Panc1 (cell line): ENCODE measurements at regions not wholly inside any gene's neighbourhood (a gene's known extent, or its start where the extent isn't known, plus 50 kb on each side); places are given as distances from the start of the nearest gene placed in this dataset.

ENCODE experiments used
- ATAC-seq: fragments of 200-7000 bp; cut with Tn5 transposase; 2 replicates; pipeline ENCODE4 v1.9.1; 2020; ENCODE audit warnings: mild to moderate bottlenecking, moderate library complexity
- BruUV-seq: library from RNA; stranded (reverse); fragments of 400-500 nt; replicated peaks from 2 replicates; lab custom pipeline; 2021; lab: Mats Ljungman, UMichigan
- CTCF ChIA-PET: fragments of 300-600 bp; sonication (Branson Sonifier 250); formaldehyde crosslinking; loops from one replicate; lab custom pipeline; 2022; ENCODE audit warnings: antibody characterized with exemption; lab: Charles Lee
- POLR2A ChIA-PET: fragments of 300-600 bp; sonication (Branson Sonifier 250); formaldehyde crosslinking; loops from one replicate; lab custom pipeline; 2022; ENCODE audit warnings: antibody characterized with exemption; lab: Charles Lee
- DNase-seq: peaks from one replicate; pipeline ENCODE4 v3.0.0-alpha.2; 2010; ENCODE audit warnings: low read depth, low spot score
- H3K27ac ChIP-seq: 2 replicates; pipeline ENCODE4 v1.5.1; 2011; ENCODE audit warnings: mild to moderate bottlenecking, low read length, inconsistent platforms
- H3K27me3 ChIP-seq: fragments of 200-500 bp; sonication (Bioruptor generic); 2 replicates; pipeline ENCODE4 v1.6.0; 2014; ENCODE audit warnings: low read length, inconsistent platforms; ENCODE audit not compliant: control insufficient read depth, insufficient read depth
- H3K36me3 ChIP-seq: fragments of 200-500 bp; sonication (Bioruptor generic); 2 replicates; pipeline ENCODE4 v1.5.1; 2014; ENCODE audit warnings: inconsistent platforms, mild to moderate bottlenecking, low read length, moderate library complexity; ENCODE audit not compliant: control insufficient read depth, insufficient read depth
- H3K4me1 ChIP-seq: 2 replicates; pipeline ENCODE4 v1.5.1; 2011; ENCODE audit warnings: inconsistent platforms, mild to moderate bottlenecking, low read length, moderate library complexity; ENCODE audit not compliant: control insufficient read depth, insufficient read depth
- H3K4me3 ChIP-seq, 2 experiments: 2 replicates each; pipeline ENCODE4 v1.5.1; 2011 to 2012; ENCODE audit warnings: low read depth in 2 of 2, low read length in 2 of 2, mild to moderate bottlenecking in 2 of 2, inconsistent platforms in 1 of 2, moderate library complexity in 1 of 2
- H3K9me3 ChIP-seq: fragments of 200-500 bp; sonication (Bioruptor generic); 2 replicates; pipeline ENCODE4 v1.5.1; 2014; ENCODE audit warnings: low read depth, mild to moderate bottlenecking, inconsistent platforms, low read length, moderate library complexity; ENCODE audit not compliant: control insufficient read depth, insufficient read depth
- POLR2AphosphoS5 ChIP-seq: IDR thresholded peaks from 2 replicates; pipeline ENCODE4 v1.6.1; 2012; ENCODE audit warnings: mild to moderate bottlenecking, low read depth, low read length, moderate library complexity
- REST ChIP-seq, 2 experiments: IDR thresholded peaks; 2 replicates each; pipeline ENCODE4 v1.6.1; 2011 to 2012; ENCODE audit warnings: low read depth in 2 of 2, control low read depth in 1 of 2, low read length in 1 of 2, mild to moderate bottlenecking in 1 of 2, moderate library complexity in 1 of 2; ENCODE audit not compliant: insufficient read depth in 1 of 2
- SIN3A ChIP-seq: IDR thresholded peaks from 2 replicates; pipeline ENCODE4 v1.6.1; 2012; ENCODE audit warnings: low read depth, mild to moderate bottlenecking, low read length, moderate library complexity, borderline replicate concordance; ENCODE audit not compliant: insufficient read depth
- TCF7L2 ChIP-seq: IDR thresholded peaks from 2 replicates; pipeline ENCODE4 v1.6.1; 2011; ENCODE audit warnings: mild to moderate bottlenecking, low read depth, low read length, inconsistent platforms
- in situ Hi-C: cut with HindIII; loops from 2 replicates; pipeline ENCODE4 v1.10.0; 2016; ENCODE audit warnings: low sequenced_read_pairs, low pct_unique_long_range_greater_than_20kb
- intact Hi-C: fragments of 100-400 bp; cut with micrococcal nuclease; formaldehyde crosslinking; loops from one replicate; pipeline ENCODE4 v1.10.0; 2022; ENCODE audit not compliant: unreplicated experiment
- TF ChIP-seq, protein P1 (sequence below): fragments of 450-650 bp; IDR thresholded peaks from 2 replicates; pipeline ENCODE4 v1.5.1; 2017; ENCODE audit warnings: mild to moderate bottlenecking

DNA sequence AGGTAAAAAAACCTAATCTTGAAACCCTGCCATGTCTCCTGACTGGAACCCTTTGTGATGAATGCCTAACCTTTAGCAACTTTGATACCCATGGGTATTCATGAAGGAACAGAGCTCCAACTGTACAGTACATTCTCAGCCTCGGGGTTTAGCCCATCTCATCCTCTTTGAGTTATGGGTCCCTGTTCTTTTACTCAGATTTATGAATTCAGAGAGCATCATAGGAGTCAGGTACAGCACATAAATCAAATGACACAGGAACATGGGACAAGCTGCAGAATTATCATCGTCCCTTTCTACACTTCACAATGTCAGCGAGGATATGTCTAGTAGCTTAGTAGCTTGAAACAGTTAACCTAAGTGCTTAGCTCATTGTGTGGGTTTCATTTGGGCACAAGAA is 527.4 kb downstream of the NOVA1 start:
- no peak overlapping the region for H3K27ac ChIP-seq
- no peaks in the 10 kb centered on the region for H3K27me3 ChIP-seq
- no TSS peak for BruUV-seq
- POLR2A ChIA-PET = no interaction called here
- H3K9me3 ChIP-seq = no peaks in the 10 kb centered on the region
- intact Hi-C loops = no loop called here
- DNase-seq (no peak), ATAC-seq (no peak)
- no peaks in the 10 kb centered on the region for H3K36me3 ChIP-seq
- CTCF ChIA-PET = no interaction called here
- H3K4me1 ChIP-seq = no peaks in the 10 kb centered on the region
- H3K4me3 ChIP-seq = no peak overlapping the region
- in situ Hi-C loops = no loop called here
- TF ChIP-seq TCF7L2 (no peak), SIN3A (no peak), REST (IDR thresholded peaks at IDR 0.05; ENCODE audit: insufficient read depth in 1 of 2, low read depth in 2 of 2, low read length in 1 of 2) (no peak), POLR2AphosphoS5 (no peak)
- TF ChIP-seq, protein P1, sequence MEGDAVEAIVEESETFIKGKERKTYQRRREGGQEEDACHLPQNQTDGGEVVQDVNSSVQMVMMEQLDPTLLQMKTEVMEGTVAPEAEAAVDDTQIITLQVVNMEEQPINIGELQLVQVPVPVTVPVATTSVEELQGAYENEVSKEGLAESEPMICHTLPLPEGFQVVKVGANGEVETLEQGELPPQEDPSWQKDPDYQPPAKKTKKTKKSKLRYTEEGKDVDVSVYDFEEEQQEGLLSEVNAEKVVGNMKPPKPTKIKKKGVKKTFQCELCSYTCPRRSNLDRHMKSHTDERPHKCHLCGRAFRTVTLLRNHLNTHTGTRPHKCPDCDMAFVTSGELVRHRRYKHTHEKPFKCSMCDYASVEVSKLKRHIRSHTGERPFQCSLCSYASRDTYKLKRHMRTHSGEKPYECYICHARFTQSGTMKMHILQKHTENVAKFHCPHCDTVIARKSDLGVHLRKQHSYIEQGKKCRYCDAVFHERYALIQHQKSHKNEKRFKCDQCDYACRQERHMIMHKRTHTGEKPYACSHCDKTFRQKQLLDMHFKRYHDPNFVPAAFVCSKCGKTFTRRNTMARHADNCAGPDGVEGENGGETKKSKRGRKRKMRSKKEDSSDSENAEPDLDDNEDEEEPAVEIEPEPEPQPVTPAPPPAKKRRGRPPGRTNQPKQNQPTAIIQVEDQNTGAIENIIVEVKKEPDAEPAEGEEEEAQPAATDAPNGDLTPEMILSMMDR = no peak

DNA sequence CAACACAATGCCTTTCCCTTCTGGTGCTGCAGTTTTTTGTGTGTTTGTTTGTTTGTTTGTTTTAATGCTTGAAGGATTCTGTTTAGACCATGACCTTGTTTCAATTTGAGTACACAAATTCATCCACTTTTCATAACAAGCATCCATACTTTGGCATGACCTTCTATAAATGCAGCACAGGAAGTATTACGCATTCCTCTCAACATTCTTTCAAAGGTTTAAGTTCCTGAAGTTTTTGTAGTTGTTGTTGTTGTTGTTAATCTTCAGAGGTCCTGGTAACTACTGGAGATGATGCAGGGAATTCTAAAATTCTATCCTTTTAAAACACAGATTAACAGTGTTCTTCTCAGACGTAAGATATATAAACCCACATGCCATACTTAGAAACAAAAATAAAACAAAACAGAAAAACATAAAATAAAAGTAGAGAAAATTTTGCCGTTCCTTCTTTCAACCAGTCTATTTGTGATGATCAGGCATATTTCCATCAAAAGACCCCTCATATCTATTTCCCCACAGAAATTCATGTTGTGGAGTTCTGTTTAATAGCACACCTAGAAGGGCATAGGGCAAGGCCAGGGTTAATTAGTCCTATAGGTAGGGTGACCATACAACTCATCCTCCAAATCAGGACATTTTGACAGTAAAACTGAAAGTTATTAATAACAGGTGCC is 529.9 kb downstream of the NOVA1 start:
- intact Hi-C loops (no loop called here), in situ Hi-C loops (no loop called here)
- Histone ChIP-seq H3K27me3 (no peaks in the 10 kb centered on the region), H3K4me3 (no peak overlapping the region), H3K4me1 (no peaks in the 10 kb centered on the region), H3K36me3 (no peaks in the 10 kb centered on the region), H3K27ac (no peak overlapping the region), H3K9me3 (no peaks in the 10 kb centered on the region)
- POLR2A ChIA-PET = no interaction called here
- ATAC-seq (no peak), DNase-seq (no peak)
- CTCF ChIA-PET = no interaction called here
- BruUV-seq = no TSS peak
- TF ChIP-seq SIN3A (no peak), POLR2AphosphoS5 (no peak), REST (IDR thresholded peaks at IDR 0.05; ENCODE audit: insufficient read depth in 1 of 2, low read depth in 2 of 2, low read length in 1 of 2) (no peak), TCF7L2 (no peak)
- TF ChIP-seq, protein P1 = no peak
